ENCODE measurements at regions not wholly inside any gene's neighbourhood (a gene's known extent, or its start where the extent isn't known, plus 50 kb on each side); places are given as distances from the start of the nearest gene placed in this dataset.
"Not testable (repeated sequence)": the region's sequence is repeated elsewhere in the genome, so short reads cannot be mapped to it uniquely, and the experiment has no call there.

- Histone ChIP-seq H3K9me3 (ENCODE audit: low read depth) (no peaks in the 10 kb centered on the region), H3K4me3 (no peak overlapping the region), H2AFZ (no peak overlapping the region), H3K79me2 (ENCODE audit: insufficient read depth) (no peaks in the 10 kb centered on the region), H3K4me2 (ENCODE audit: unreplicated experiment) (no peak overlapping the region), H3K9ac (no peak overlapping the region), H3K9me2 (ENCODE audit: insufficient read depth) (no peaks in the 10 kb centered on the region), H3K27ac (no peak overlapping the region), H4K20me1 (ENCODE audit: insufficient read depth) (no peaks in the 10 kb centered on the region), H3K27me3 (replicated peaks; ENCODE audit: insufficient read depth) (no peaks in the 10 kb centered on the region), H3K4me1 (ENCODE audit: insufficient read depth) (no peaks in the 10 kb centered on the region), H3F3A (ENCODE audit: insufficient read depth) (no peaks in the 10 kb centered on the region), H3K36me3 (ENCODE audit: low read depth) (no peaks in the 10 kb centered on the region)
- 8 to 19% methylated on average over 2 of the region's 2 CpGs for WGBS, 2 experiments (ENCODE audit: low coverage in 1 of 2, low lambda C conversion rate in 2 of 2, missing lambda C conversion rate in 2 of 2)
- TF ChIP-seq EZH2 (IDR thresholded peaks at IDR 0.05; ENCODE audit: insufficient read depth, poor library complexity, severe bottlenecking), result no peak
- TF ChIP-seq EZH2phosphoT487 (IDR thresholded peaks at IDR 0.05; ENCODE audit: insufficient read depth, low read depth), result no peak
- in situ Hi-C loops (cut with MboI), result no loop called here
- DNase-seq, result no peak
These were observed 108.0 kb upstream of the GHR start for GRCh38 chr5:42315214-42315613.

DNA sequence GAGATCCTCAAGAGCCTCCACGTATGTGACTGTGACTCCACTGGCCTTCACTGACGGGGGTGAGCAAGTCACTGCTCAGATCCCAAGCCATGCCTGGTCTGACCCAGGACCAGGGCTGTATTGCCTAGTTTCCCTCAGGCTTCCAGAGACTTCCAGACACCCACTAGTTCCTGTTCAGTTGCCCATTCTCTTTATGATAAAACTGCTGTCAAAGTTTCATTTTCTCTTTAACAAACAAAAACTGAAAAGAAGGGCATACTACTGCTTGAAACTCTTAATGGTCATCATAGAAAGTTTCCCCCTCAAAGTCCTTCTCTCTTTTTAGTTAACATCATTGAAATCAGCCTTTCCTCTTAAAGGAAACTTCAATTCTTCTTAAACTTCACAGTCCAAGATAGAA is 105.7 kb upstream of the GHR start:
- Histone ChIP-seq H3F3A (ENCODE audit: insufficient read depth) (no peaks in the 10 kb centered on the region), H2AFZ (no peak overlapping the region), H4K20me1 (ENCODE audit: insufficient read depth) (no peaks in the 10 kb centered on the region), H3K9me3 (ENCODE audit: low read depth) (no peaks in the 10 kb centered on the region), H3K4me1 (ENCODE audit: insufficient read depth) (no peaks in the 10 kb centered on the region), H3K4me2 (ENCODE audit: unreplicated experiment) (no peak overlapping the region), H3K27ac (no peak overlapping the region), H3K4me3 (no peak overlapping the region), H3K27me3 (replicated peaks; ENCODE audit: insufficient read depth) (no peaks in the 10 kb centered on the region), H3K9me2 (ENCODE audit: insufficient read depth) (no peaks in the 10 kb centered on the region), H3K9ac (no peak overlapping the region), H3K36me3 (ENCODE audit: low read depth) (no peaks in the 10 kb centered on the region), H3K79me2 (ENCODE audit: insufficient read depth) (no peaks in the 10 kb centered on the region)
- no peak for TF ChIP-seq EZH2 (IDR thresholded peaks at IDR 0.05; ENCODE audit: insufficient read depth, poor library complexity, severe bottlenecking)
- TF ChIP-seq EZH2phosphoT487 (IDR thresholded peaks at IDR 0.05; ENCODE audit: insufficient read depth, low read depth), result no peak
- in situ Hi-C loops (cut with MboI), result no loop called here
- 22 to 24% methylated on average over 2 of the region's 2 CpGs for WGBS, 2 experiments (ENCODE audit: low coverage in 1 of 2, low lambda C conversion rate in 2 of 2, missing lambda C conversion rate in 2 of 2)
- DNase-seq, result no peak

- DNase-seq; H2AFZ ChIP-seq; H3K27me3 ChIP-seq (replicated peaks; ENCODE audit: insufficient read depth); H3K27ac ChIP-seq; H3K79me2 ChIP-seq (ENCODE audit: insufficient read depth); H3K36me3 ChIP-seq (ENCODE audit: low read depth); H3K4me2 ChIP-seq (ENCODE audit: unreplicated experiment); H3F3A ChIP-seq (ENCODE audit: insufficient read depth); H3K4me1 ChIP-seq (ENCODE audit: insufficient read depth); H4K20me1 ChIP-seq (ENCODE audit: insufficient read depth); in situ Hi-C loops (cut with MboI); H3K9me3 ChIP-seq (ENCODE audit: low read depth); H3K9ac ChIP-seq; H3K9me2 ChIP-seq (ENCODE audit: insufficient read depth); H3K4me3 ChIP-seq: not testable (repeated sequence)
- WGBS, 2 experiments (ENCODE audit: low coverage in 1 of 2, low lambda C conversion rate in 2 of 2, missing lambda C conversion rate in 2 of 2), result 74 to 77% methylated on average over 5 of the region's 5 CpGs
These were observed 103.7 kb upstream of the GHR start for GRCh38 chr5:42319546-42319945.

- no peaks in the 10 kb centered on the region for H4K20me1 ChIP-seq (ENCODE audit: insufficient read depth)
- no peak for DNase-seq
- no peaks in the 10 kb centered on the region for H3F3A ChIP-seq (ENCODE audit: insufficient read depth)
- H3K9me3 ChIP-seq (ENCODE audit: low read depth), result no peaks in the 10 kb centered on the region
- H3K27ac ChIP-seq, result no peak overlapping the region
- H3K27me3 ChIP-seq (replicated peaks; ENCODE audit: insufficient read depth), result no peaks in the 10 kb centered on the region
- H3K36me3 ChIP-seq (ENCODE audit: low read depth), result no peaks in the 10 kb centered on the region
- H3K79me2 ChIP-seq (ENCODE audit: insufficient read depth), result no peaks in the 10 kb centered on the region
- H3K4me3 ChIP-seq, result no peak overlapping the region
- H3K9ac ChIP-seq, result no peak overlapping the region
- no peaks in the 10 kb centered on the region for H3K9me2 ChIP-seq (ENCODE audit: insufficient read depth)
- no peak overlapping the region for H3K4me2 ChIP-seq (ENCODE audit: unreplicated experiment)
- TF ChIP-seq EZH2 (IDR thresholded peaks at IDR 0.05; ENCODE audit: insufficient read depth, poor library complexity, severe bottlenecking), result no peak
- TF ChIP-seq EZH2phosphoT487 (IDR thresholded peaks at IDR 0.05; ENCODE audit: insufficient read depth, low read depth), result no peak
- in situ Hi-C loops (cut with MboI), result no loop called here
- H2AFZ ChIP-seq, result no peak overlapping the region
- 43 to 56% methylated on average over 1 of the region's 1 CpG for WGBS, 2 experiments (ENCODE audit: low coverage in 1 of 2, low lambda C conversion rate in 2 of 2, missing lambda C conversion rate in 2 of 2)
- no peaks in the 10 kb centered on the region for H3K4me1 ChIP-seq (ENCODE audit: insufficient read depth)
These were observed 101.5 kb upstream of the GHR start for GRCh38 chr5:42321785-42322184.

DNA sequence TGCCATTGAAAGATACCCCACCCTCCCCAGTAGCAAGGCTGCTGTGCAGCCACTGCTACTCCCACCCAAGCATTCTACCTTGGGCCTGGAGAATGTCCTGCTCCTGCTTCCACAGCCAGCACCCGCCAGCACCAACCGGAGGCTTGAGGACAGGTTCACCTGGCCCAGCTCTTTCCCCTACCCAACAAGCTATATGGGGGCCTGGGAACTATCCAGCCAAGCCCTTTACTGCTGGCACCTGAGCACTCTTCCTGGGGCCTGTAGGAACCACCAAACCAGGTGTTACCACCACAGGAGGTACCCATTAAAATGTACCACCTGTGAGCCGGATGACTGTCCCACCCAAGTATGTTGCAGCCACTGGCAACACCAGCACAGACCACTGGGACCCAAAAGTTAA is 86.1 kb upstream of the GHR start:
- Histone ChIP-seq H3K9ac (no peak overlapping the region), H3K9me2 (ENCODE audit: insufficient read depth) (no peaks in the 10 kb centered on the region), H2AFZ (no peak overlapping the region), H3K27ac (no peak overlapping the region), H3F3A (ENCODE audit: insufficient read depth) (no peaks in the 10 kb centered on the region), H3K4me2 (ENCODE audit: unreplicated experiment) (no peak overlapping the region), H3K36me3 (ENCODE audit: low read depth) (no peaks in the 10 kb centered on the region), H3K9me3 (ENCODE audit: low read depth) (no peaks in the 10 kb centered on the region), H3K4me1 (ENCODE audit: insufficient read depth) (no peaks in the 10 kb centered on the region), H3K79me2 (ENCODE audit: insufficient read depth) (no peaks in the 10 kb centered on the region), H4K20me1 (ENCODE audit: insufficient read depth) (no peaks in the 10 kb centered on the region), H3K4me3 (no peak overlapping the region), H3K27me3 (replicated peaks; ENCODE audit: insufficient read depth) (no peaks in the 10 kb centered on the region)
- TF ChIP-seq EZH2phosphoT487 (IDR thresholded peaks at IDR 0.05; ENCODE audit: insufficient read depth, low read depth) (no peak), EZH2 (IDR thresholded peaks at IDR 0.05; ENCODE audit: insufficient read depth, poor library complexity, severe bottlenecking) (no peak)
- no peak for DNase-seq
- in situ Hi-C loops (cut with MboI), result no loop called here
- 56 to 58% methylated on average over 3 of the region's 3 CpGs for WGBS, 2 experiments (ENCODE audit: low coverage in 1 of 2, low lambda C conversion rate in 2 of 2, missing lambda C conversion rate in 2 of 2)

All from GM23248 (cell line).